HK-2 (cell line): ENCODE measurements at regions not wholly inside any gene's neighbourhood (a gene's known extent, or its start where the extent isn't known, plus 50 kb on each side); places are given as distances from the start of the nearest gene placed in this dataset.

ENCODE experiments used
- DNase-seq: peaks from one replicate; pipeline ENCODE4 v3.0.0-alpha.2; 2018; ENCODE audit not compliant: unreplicated experiment

DNA sequence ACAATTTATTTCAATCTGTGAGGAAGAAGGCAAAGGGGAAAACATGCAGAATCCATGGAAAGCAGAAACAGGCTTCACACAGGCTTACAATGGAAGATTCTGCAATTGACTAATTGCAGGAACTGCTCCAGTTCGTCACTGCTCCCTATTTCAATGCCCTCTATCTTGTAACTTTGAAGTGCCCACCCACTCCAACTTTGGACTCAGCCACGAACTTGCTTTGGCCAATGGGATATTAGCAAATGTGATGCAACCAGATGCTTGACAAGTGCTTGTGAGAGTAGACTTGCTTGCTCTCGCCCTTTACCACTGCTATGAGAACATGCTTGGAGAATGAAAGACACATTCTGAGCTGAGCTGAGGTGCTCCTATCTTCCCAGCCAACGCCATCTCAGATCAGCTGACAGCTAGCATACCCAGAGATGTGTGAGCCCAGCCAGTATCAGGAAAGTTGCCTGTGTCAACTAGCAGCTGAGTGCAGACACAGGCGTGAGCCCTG is 105.7 kb upstream of the PTCHD1 start:
- no peak for DNase-seq

DNA sequence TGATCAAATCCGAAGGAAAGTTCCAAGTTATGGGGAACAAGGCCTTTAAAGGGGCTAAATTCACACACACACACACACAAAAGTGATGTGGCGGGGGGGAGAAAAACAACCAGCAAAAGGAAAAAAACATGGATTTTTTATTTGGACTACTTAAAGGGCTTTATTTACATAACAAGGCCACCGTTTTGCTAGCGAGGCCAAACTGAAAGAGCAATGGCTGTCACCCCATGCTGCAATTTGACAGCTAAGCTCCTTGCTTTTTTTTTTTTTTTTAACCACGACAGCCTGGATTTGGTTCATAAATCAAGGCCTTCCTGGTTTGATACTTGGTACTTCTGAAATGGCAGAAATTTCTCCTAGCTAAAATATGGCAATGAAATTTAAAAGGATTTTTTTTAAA is 99.6 kb upstream of the PTCHD1 start:
- no peak for DNase-seq

DNA sequence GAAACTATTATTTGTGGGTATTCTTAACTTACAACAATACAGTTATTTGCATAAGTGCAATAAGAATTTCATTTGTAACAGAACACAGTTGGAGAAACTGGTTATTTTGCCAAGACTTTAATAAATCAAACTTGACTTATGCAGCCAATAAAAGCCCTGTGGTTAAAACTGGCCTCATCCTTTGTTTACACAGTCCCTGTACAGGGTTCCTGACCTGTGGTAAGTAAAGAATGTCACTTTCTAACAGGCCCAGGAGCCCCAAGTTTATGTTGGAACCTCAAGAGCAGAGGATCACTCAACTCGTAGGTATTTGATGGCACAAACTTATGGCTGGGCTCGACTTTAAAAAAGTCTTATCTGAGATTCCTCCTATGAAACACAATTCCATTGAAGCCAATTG is 88.6 kb upstream of the PTCHD1 start:
- no peak for DNase-seq

DNA sequence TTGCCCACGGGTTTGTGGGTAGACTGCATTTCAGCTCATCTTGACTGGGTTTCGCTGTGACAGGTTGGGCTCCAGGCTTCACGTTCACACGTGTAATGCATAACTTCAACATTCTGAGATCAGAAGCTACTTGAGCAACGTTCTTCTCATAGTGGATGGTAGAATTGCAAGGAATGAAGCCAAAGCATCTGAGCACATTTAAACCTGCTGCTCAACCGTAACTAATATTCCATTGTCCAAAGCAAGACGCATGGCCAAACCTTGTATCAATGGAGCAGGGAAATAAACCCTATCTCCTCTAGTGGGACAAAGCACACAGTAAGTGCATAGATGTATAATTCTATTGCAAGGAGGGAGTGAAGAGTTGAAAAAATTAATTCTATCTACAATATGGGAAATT is 86.5 kb upstream of the PTCHD1 start:
- DNase-seq = no peak

DNA sequence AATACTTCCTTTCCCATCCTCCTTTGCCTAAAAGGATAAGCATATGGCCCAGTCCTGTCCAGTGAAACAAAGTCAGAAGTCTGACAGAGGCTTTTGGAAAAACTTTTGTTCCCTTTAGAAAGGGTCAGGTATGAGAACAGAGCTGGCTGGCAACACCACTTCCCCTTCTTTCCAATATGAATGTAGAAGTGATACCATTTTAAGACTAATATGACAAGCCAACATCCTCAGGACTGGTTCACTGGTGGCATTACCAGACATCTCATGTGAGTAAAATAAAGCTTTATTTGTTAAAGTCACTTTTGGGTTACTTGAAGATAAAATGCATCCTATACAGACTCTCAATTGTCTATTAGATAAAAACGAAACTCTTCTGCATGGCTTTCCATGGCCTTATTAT is 83.6 kb upstream of the PTCHD1 start:
- no peak for DNase-seq

DNA sequence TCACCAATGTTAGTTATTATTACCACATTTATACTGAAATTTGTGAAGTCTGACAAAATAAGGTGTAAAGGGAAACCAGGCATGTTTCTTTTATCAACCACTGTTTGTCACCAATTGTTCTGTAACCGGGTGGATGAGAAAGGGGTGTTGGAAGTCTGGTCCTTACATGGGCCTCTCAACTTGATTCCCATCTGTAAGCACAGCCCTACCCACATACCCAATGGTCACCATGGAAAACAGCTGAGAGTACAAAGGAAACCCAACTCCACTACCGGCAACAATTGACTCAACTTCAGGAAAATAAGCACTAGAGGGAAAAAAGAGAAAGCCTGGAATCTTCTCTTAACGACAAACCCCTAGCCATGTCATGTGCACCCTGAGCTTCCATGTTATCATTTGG is 70.8 kb upstream of the PTCHD1 start:
- no peak for DNase-seq

DNA sequence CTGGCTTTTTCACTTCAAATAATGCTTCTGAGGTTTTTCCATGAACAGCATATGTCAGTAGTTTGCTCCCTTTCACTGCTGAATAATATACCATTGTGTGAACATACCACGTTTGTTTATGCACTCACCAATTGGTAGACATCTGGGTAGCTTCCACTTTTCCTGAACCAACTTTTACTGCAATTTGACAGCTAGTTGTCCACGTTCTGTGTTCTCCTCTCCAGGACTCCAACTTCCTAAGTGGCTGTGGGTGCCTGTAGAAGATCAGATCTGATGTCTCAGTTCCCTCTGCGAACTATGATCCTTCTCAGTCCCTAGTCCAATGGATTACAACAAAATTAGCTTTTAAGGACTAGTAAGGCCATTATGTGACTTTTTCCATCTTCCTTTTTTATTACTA is 64.7 kb upstream of the PTCHD1 start:
- no peak for DNase-seq

DNA sequence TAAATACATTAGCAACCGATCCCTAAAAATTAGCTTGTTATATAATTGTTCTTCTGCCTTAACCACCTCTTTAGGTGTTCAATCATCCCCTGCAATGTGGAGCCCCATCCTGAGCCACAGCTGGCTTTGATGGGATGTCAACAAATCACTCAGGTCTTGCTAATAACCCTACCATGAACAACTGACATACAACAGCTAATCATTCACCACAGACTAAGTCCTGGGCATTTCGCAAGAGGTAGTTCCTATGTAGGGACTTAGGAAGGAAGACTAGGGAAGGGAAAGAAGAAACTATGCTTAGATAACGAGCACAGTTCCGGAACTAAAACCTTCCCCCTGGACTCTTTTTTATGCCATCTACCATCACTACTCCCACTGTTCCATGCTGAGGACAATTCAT is 63.6 kb upstream of the PTCHD1 start:
- peak; percentile 5 for DNase-seq

DNA sequence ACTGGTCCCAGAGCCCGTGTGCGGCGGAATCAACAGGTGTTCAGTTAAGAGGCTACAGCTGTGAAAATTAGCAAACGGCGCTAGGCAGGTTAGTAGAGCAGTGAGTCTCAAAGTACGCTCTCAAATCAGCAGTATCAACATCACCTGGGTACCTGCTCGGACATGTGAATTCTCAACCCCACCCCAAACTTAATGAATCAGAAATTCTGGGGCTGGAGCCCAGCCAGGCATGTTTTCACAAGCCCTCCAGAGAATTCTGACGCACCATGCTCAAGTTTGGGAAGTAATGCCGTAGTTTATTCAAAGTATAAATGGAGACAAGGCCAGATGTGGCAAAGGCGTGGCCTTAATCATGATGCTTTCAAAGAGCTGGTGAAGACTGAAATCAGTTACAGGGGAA is 58.2 kb upstream of the PTCHD1 start:
- no peak for DNase-seq
